Kidney tubule cell (primary cell): ENCODE measurements at regions not wholly inside any gene's neighbourhood (a gene's known extent, or its start where the extent isn't known, plus 50 kb on each side); places are given as distances from the start of the nearest gene placed in this dataset.

Experiments
- DNase-seq: peaks from one replicate; pipeline ENCODE4 v3.0.0-alpha.2; 2018; ENCODE audit warnings: low spot score

DNA sequence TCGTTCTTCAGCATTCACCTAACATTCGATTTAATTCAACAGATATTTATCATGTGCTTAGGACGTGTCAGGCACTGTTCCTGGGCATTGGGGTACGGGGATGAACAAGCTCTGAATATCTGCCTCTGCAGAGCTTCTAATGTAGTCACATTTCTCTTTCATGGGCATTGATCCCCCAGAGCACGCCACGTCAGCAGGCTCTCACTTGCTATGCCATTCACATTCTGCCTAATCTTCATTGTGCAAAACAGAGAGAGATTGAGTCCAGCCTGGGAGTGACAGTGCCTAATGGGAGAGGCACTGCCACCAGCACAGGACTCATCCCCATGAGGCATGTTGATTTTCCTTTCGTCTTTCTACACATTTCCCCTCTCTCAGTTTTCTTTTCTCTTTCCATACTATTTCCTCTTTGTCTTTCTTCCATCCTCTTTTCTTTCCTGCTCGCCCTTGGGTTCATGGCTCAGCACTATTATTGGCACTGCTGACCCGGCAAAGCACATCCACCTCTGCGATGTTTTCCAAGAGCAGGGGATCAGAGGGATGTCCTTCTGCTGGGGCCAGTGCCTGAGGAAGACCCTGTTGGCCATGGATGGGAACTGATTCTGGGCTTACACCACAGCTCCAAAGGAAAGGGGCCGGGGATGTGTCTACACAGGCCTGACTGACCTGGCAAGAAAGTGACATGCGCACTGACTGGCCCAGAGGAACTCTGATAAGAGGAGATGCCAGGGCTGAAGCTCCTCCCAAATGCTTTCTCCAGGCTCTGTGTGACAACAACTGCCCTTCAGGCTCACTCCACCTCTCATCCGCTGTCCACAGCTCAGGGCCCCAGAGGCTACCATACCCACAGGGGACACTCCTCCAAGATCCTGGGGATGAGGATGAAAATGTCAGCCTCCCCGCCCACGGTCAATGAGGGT is 195.9 kb downstream of the TOMM20 start:
- DNase-seq: no peak

DNA sequence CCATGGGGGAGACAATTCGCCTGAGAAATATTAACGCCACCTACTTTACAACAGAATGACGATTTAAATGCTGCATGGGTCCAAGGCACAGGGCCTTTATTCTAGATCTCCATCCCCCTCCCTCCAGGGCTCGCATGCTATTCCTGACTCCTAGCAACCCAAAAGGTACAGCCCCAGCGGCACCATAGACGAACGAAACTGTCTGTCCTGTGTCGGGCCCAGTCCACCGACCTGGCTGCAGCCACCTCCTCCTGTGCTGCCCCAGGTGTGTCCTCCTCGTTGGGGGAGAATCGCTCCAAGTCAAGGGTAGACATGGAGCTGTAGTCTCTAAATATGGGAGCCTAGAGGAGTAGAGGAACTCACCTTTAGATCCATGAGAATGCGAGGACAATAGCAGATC is 196.5 kb downstream of the TOMM20 start:
- DNase-seq: no peak

DNA sequence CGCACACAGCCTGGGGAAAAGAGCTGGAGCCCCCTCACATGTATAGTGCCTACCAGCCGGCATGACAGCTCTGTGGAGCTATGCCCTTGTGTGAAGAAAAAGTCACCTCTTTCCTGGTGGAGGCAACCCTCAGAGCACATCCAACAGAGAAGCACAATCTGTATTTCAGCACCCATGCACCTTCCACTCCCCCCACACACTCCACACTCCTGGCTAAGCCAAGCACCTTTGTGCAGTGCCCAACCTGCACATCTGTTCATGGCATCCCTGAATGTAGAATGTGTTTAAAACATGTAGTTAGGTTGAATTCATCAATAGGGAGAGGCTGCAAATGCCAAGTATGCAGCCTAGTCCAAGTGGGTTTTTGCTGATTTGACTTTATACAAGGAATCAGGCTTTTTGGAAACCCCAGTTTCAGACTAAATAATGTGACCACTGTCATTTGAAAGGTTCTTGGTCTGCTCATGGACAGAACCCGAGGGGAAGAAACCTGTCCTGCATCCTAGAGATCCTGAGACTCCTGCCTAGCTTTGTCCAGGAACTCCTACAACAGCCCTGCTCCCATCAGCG is 197.1 kb downstream of the TOMM20 start:
- no peak for DNase-seq

DNA sequence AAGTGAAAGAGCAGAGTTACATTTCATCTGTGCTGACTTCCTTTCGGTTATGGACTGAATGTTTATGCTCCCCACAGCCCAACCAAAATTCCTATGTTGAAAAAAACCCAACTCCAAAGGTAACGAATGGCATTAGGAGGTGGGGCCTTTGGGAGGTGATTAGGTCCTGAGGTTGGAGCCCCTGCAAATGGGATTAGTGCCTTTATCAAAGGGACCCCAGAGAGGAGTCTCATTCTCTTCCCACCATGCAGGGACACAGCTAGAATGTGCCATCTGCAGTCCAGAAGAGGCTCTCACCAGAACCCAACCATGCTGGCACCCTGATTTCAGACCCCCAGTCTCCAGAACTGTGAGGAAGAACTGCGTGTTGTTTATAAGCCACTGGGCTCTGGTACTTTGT is 199.3 kb downstream of the TOMM20 start:
- DNase-seq: no peak

DNA sequence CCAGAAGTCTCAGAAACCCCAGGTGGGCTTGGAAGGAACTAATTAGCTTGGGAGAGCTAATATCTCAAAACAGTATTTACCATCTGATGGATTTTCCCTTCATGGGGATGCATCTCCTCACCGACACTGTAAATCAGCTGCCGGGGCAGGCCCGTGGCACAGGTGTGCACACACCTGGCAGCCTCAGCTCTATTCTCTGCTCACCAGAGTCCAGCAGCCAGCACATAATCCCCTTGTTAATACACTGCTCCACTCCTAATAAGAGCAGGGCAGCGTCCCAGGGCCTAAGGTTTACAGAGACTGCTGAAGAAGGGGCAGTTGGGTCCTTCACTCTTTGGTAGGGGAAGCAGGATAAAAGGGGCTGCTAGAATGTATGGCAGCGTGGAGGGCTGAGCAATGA is 200.0 kb downstream of the TOMM20 start:
- DNase-seq: no peak

DNA sequence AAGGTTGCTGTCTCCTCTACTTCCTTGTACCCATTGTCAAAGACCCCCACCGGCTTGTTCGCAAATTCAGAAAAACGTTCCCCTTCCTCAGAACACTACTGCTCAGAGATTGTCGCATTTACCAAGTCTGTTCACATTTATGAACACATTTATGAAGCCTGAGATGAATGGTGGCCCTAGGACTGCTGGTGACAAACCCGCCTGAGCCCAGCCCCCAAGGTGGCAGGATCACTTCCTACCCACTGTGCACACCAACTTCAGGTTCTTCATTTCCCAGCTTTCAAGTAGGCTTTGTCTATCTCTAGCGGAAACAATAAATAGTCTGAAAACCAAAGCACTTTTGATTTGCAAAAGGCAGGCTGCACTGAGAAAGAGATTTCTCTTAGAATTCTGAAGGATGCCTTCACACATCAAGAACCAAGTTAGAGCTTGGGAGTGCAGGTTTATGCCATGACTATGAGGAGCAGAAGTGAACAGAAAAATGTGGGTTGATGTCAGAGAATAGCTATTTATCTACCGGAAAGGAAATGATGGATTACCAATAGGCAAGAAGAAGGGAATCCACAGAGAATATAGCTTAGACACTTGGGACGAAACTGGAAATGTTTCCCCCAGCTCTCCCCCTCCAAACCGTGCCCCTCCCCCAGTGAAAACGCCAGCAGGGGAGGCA is 200.5 kb downstream of the TOMM20 start:
- DNase-seq: no peak

DNA sequence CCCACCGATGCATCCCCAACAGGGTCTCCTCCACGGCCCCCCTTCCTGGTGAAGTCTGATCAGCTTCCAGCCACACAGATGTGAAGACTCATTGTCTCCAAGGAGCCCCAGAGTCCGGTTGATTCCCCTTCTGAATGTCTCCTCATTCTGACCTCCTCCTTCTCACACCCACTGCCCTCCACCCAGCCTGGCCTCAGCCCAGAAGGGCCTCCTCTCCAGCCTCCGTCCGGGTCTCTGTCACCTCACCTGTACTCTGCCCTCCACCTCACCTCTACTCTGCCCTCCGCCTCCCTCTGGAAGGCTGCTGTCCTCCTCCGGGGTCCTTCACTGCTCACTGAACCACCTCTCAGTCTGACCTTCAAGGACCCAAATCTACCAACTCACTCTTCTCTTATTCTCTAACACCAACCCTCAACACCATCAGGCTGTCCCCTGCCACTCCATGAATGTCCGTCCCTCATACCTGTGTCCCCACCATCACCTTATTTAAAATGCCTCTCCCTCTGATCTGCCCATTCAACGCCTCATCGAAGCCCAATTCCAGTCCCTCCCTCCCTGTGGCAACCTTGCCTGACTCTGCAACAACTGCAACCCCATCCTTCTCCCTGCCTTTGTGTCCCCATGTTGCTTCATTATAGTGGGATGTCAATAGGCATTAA is 201.2 kb downstream of the TOMM20 start:
- DNase-seq: no peak

DNA sequence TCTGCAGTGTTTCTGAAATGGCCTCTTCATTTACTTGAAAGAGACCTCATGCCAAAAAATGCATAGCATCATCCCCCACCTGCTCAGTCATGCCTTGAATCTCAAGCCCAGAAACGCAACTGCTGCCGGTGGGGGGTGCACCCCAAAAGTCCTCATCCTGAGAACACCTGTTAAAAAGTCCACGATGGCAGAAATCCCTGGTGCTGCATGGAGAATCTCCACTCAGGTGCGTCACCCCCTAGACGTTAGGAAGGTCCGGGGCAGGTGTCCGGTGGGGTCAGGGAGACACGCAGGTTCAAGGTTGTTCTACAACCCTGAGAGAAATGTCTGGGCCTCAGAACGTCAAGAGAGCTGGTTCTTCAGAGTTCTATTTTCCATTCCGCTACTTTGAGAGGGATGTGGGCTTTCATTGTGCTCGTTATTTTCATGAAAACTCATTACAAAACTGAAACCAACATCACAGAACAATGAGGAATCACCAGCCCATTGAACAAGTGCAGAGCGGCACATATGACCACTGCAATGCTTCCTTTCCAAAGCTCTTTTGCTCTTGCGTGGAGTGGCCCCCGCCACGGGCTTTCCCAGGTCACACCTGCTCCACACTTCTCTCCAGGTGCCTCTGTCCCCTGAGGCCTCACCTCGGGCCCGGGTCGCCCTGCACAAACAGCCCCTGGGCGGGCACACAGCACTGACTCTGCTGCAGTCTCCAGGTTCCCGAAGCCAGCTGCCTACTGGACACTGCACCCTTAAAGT is 201.9 kb downstream of the TOMM20 start:
- no peak for DNase-seq

DNA sequence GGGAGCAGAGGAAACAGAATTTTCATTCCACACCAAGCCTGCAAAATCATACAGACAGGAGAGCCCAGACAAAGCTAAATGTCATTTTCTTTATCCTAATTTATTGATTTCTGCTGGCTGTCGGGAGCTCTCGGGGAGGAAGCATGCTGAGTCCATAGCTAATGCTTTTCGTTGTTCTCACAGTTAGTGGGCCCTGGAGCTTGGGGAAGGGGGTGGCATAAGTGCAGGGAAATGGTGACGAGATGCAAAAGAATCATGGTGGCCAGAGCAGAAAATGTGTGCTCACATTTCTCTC is 202.4 kb downstream of the TOMM20 start:
- DNase-seq: no peak

DNA sequence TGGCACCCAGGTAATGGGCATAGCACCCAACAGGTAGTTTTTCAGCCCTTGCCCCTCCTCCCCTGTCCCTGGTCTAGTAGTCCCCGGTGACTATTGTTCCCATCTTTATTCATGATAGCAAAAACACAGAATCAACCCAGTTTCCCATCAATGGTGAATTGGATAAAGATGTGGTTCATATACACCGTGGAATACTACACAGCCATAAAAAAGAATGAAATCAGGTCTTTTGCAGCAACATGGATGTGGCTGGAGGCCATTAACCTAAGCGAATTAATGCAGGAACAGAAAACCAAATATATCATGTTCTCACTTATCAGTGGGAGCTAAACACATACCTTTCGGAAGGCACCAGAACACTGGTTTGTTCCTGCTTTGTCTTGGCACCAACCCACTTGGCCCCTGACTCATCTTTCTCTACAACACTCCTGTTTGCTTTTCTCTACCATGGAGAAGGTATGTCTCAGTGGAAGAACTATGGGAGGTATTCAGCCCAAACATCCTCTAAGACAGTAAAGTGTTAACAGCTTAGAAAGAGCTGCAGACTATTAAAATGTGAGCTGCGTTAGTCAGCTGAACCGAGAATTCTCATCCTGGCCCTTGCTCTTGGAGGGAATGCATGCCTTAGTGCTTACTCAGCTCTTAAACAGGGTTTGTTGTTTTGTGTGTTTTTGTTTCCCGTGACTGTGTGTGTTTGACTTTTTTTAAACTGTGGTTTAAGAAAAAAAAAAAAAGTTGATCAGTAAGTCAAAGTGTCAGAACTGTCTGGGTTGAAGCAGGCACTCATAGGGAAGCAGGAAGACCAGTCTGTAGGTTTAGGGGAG is 203.0 kb downstream of the TOMM20 start:
- DNase-seq: peak; percentile 100

DNA sequence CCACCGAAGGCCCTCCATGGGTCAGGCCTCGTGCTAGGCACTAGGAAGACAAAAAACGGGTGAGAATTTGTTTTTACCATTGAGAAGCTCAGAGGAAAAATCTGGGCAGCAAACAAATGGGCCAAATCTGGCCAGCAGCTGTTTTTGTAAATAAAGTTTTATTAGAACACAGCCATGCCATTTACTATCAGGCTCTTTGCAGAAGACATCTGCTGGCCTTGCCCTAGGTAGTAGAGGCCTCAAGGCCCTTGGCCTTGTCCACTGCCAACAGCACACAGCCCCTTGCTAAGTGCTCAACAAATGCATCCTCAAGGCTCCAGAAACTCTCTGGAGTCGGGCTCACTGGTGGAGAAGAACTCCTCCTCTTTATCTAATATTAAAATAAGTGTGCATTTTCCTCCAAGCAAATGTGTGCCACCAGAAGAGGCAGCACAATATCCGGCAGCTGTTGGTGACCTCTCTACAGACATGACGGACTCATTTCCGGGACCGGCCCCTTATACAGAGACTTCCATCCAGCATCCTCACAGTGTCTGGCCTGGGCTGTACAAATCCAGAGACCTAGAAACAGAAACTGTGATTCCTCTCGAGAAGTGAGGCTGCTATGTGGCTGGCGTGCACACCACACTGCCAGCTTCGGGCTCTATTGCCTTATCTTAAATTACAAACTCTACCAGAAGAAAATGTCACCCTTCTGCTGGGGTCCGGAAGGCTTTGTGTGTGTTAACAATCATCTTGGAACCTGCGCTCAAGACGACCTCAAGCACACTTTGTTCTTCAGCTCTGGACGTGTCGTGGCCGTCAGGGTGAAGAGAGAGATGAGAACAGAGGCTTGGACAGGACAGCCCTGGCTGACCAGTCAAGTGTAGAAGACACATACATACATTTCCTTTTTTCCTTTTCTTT is 203.9 kb downstream of the TOMM20 start:
- DNase-seq: no peak

DNA sequence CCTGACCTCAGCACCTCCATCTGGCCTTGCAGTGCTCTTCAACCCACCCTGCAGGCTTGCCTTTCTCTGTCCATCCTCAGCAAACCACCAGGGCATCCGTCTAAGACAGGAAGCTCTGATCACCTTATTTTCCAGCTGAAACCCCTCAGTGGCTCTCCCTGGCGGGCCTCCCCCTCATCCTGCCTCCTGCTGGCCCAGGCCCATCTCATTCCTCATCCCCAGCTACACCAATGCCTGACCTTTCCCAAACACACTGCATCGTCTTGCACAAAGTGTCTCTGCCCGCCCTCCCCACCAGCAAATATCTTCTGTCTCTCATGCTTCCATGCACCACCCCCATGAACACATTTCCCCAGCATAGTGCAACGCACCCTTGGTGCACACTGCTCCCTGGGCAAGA is 205.0 kb downstream of the TOMM20 start:
- no peak for DNase-seq

DNA sequence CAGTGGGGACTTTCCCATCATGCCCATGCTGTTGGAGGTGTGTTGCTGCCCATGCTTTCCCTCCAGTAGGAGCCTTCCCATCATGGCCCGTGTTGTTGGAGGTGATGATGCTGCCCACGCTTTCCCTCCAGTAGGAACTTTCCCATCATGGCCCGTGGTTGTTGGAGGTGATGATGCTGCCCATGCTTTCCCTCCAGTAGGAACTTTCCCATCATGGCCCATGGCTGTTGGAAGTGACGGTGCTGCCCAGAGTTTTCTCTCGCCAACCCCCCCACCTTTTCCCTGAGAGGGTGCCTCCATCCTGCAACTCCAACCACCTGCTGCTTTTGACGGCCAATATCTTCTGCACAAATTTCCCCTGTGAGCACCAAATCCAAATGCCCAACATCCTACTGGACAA is 205.7 kb downstream of the TOMM20 start:
- no peak for DNase-seq

DNA sequence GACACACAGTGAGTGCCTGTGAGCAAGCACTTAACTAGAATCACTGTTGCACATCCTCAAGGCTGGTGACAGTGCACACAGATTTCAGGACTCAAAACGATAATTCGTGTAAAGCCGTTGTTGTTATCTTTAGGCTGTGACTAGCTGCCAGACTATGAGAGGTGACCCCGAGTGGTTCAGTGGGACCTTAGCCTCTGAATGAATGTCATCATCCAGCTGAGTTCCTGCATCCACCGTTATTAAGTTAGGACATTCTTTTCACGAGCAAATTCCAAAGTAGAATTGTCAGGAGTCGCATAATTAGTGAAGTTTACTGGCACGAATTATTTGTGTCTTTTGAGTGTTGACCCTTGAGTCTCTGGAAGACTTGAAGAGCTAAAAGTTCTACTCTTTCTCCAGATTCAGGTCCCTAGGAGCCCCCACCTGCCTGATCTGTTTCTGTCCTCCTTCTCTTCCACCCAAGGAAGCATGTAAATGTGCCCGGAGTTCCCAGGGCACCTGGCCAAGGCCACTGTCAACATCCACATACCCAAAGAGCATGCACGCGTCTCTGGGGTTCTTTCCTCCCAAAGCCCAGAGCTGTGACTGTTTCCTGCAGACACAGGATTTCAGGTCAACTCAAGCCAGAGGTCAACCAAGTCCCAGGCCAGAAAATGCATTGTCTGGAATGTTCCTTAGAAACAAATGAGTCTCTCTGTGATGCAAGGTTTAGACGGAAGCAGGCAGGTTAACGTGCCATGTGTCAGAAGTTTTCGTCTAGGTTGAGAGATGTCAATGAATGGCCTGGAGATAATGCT is 207.2 kb downstream of the TOMM20 start:
- DNase-seq: peak; percentile 92

DNA sequence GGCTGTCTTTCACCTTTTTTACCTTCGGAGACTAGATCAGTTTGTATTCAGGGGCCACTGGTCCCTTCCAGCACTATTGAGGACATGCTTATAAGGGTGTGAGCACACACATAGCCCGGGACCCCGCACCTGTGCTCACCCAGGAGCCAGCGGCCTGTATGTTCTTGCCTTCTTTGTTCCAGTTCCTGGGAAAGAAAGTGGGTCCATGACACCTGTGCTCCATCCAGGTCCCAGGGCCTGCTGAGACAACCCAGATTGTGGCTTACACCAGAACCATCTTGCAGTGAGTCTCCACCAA is 207.8 kb downstream of the TOMM20 start:
- DNase-seq: no peak

DNA sequence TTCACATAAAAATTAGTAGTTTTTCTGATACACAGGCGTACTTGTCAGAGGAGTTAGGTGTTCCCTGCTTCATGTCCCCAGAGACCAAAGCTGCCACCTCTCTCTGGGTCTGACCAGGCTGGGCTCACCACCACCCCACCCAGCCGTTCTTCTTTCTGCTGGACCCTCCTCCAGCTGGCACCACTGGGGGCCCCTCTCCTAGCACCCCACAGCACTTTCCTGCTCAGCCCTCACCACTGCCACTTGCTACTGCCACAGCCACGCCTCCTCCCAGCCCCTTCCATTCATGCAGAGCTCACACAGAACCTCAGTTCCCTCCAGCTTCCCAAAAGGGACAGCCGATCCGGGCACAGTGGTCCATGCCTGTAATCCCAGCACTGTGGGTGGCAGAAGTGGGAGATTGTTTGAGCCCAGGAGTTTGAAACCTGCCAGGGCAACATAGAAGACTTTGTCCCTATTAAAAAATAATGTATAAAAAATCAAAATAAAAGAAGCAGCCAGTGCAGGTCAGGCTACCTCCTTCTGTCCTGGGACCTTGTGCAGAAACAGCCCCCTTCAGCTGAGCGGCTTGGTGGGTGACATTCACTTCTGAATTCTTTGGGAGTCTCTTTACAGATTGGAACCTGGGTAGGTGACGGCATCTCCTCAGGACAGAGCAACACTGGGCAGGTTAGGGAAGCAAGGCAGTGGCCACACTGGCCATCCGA is 208.3 kb downstream of the TOMM20 start:
- DNase-seq: no peak

DNA sequence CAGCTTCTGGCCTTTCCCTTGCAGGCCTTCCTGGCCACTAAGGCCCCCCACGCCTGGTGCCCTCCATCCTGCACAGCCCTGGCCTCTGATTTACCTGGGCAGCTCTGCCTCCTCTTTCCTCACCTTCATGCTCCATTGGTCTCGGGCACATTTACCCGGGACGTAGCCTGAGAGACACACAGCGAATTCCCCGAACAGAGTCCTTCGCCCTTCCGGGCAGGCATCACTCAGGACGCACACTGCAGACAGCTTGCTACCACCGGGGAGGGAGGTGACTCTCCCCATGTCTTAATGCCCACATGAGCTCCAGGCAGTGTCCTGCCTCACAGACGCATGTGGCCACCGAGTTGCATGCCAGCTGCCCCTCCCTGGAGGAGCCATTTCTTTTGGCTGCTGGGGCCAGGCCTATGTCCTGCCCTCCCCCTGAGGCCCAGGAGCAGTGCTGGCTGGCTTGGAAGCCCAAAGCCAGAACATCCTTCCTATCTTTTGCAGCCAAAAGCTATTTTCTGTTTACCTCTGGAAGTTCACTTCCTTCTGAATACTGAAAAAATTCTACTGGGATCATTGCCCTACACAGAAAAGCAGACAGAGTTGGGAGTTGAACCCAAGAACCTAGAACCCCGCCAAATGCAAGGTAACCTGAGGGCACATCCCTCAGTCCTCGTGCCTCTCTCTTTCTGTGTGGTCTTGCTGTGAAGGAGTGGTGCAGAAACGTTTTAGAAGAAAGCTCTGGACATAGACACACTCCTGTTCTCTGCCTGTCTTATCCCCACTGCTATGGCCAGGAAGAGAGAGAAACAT is 209.5 kb downstream of the TOMM20 start:
- peak; percentile 63 for DNase-seq
